ENCODE measurements at regions not wholly inside any gene's neighbourhood (a gene's known extent, or its start where the extent isn't known, plus 50 kb on each side); places are given as distances from the start of the nearest gene placed in this dataset.

GRCh38 chr5:124536333-124536732 lies 210.1 kb downstream of the ZNF608 start:
- TF ChIP-seq POLR2AphosphoS5 (IDR thresholded peaks at IDR 0.05) (no peak), EP300 (IDR thresholded peaks at IDR 0.05) (no peak)

Data from stomach (tissue), 4 donors.